ENCODE measurements at regions not wholly inside any gene's neighbourhood (a gene's known extent, or its start where the extent isn't known, plus 50 kb on each side); places are given as distances from the start of the nearest gene placed in this dataset.

DNA sequence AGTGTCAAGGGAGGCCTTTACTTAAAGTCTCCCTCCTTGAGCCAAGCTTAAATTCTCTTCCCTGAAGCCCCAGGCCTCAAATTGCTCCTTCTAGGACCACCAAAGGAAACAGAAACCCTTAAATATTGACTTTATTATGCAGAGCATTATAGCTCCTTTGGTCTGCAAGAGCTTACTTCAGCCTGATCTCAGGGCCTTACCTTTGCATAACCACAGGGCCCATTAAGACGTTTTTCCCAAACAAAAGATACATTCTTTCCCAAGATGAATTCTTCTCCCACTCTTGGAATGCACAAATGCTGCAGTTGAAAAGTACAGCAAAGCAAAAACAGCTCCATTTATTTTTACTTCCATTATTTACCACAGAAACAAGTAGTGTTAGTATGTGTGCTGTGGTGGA is 130.8 kb downstream of the B3GNT2 start:
- TF ChIP-seq ZNF133 (tag by site-specific recombination; IDR thresholded peaks at IDR 0.05) (no peak), ZNF121 (tag by site-specific recombination; IDR thresholded peaks at IDR 0.05) (no peak), SCRT1 (tag by site-specific recombination; IDR thresholded peaks at IDR 0.05; ENCODE audit: borderline replicate concordance) (no peak), ZNF274 (IDR thresholded peaks at IDR 0.05; ENCODE audit: low read length) (no peak), ZNF274 (tag by site-specific recombination; IDR thresholded peaks at IDR 0.05; ENCODE audit: borderline replicate concordance) (no peak), ZNF202 (tag by site-specific recombination; IDR thresholded peaks at IDR 0.05; ENCODE audit: borderline replicate concordance) (no peak), ZFP3 (tag by site-specific recombination; IDR thresholded peaks at IDR 0.05; ENCODE audit: low read depth) (no peak), MYNN (tag by site-specific recombination; IDR thresholded peaks at IDR 0.05; ENCODE audit: borderline replicate concordance) (no peak), ZNF596 (tag by site-specific recombination; IDR thresholded peaks at IDR 0.05) (no peak), ZNF174 (tag by site-specific recombination; IDR thresholded peaks at IDR 0.05) (no peak)
- TF ChIP-seq, protein P1, sequence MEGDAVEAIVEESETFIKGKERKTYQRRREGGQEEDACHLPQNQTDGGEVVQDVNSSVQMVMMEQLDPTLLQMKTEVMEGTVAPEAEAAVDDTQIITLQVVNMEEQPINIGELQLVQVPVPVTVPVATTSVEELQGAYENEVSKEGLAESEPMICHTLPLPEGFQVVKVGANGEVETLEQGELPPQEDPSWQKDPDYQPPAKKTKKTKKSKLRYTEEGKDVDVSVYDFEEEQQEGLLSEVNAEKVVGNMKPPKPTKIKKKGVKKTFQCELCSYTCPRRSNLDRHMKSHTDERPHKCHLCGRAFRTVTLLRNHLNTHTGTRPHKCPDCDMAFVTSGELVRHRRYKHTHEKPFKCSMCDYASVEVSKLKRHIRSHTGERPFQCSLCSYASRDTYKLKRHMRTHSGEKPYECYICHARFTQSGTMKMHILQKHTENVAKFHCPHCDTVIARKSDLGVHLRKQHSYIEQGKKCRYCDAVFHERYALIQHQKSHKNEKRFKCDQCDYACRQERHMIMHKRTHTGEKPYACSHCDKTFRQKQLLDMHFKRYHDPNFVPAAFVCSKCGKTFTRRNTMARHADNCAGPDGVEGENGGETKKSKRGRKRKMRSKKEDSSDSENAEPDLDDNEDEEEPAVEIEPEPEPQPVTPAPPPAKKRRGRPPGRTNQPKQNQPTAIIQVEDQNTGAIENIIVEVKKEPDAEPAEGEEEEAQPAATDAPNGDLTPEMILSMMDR (tag by site-specific recombination; IDR thresholded peaks at IDR 0.05), result no peak
- TF ChIP-seq, protein P2, sequence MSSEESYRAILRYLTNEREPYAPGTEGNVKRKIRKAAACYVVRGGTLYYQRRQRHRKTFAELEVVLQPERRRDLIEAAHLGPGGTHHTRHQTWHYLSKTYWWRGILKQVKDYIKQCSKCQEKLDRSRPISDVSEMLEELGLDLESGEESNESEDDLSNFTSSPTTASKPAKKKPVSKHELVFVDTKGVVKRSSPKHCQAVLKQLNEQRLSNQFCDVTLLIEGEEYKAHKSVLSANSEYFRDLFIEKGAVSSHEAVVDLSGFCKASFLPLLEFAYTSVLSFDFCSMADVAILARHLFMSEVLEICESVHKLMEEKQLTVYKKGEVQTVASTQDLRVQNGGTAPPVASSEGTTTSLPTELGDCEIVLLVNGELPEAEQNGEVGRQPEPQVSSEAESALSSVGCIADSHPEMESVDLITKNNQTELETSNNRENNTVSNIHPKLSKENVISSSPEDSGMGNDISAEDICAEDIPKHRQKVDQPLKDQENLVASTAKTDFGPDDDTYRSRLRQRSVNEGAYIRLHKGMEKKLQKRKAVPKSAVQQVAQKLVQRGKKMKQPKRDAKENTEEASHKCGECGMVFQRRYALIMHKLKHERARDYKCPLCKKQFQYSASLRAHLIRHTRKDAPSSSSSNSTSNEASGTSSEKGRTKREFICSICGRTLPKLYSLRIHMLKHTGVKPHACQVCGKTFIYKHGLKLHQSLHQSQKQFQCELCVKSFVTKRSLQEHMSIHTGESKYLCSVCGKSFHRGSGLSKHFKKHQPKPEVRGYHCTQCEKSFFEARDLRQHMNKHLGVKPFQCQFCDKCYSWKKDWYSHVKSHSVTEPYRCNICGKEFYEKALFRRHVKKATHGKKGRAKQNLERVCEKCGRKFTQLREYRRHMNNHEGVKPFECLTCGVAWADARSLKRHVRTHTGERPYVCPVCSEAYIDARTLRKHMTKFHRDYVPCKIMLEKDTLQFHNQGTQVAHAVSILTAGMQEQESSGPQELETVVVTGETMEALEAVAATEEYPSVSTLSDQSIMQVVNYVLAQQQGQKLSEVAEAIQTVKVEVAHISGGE (tag by site-specific recombination; conservative IDR thresholded peaks at IDR 0.05; ENCODE audit: low read depth), result no peak
- TF ChIP-seq, protein P3, sequence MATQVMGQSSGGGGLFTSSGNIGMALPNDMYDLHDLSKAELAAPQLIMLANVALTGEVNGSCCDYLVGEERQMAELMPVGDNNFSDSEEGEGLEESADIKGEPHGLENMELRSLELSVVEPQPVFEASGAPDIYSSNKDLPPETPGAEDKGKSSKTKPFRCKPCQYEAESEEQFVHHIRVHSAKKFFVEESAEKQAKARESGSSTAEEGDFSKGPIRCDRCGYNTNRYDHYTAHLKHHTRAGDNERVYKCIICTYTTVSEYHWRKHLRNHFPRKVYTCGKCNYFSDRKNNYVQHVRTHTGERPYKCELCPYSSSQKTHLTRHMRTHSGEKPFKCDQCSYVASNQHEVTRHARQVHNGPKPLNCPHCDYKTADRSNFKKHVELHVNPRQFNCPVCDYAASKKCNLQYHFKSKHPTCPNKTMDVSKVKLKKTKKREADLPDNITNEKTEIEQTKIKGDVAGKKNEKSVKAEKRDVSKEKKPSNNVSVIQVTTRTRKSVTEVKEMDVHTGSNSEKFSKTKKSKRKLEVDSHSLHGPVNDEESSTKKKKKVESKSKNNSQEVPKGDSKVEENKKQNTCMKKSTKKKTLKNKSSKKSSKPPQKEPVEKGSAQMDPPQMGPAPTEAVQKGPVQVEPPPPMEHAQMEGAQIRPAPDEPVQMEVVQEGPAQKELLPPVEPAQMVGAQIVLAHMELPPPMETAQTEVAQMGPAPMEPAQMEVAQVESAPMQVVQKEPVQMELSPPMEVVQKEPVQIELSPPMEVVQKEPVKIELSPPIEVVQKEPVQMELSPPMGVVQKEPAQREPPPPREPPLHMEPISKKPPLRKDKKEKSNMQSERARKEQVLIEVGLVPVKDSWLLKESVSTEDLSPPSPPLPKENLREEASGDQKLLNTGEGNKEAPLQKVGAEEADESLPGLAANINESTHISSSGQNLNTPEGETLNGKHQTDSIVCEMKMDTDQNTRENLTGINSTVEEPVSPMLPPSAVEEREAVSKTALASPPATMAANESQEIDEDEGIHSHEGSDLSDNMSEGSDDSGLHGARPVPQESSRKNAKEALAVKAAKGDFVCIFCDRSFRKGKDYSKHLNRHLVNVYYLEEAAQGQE (tag by site-specific recombination; IDR thresholded peaks at IDR 0.05), result no peak
- TF ChIP-seq, protein P4, sequence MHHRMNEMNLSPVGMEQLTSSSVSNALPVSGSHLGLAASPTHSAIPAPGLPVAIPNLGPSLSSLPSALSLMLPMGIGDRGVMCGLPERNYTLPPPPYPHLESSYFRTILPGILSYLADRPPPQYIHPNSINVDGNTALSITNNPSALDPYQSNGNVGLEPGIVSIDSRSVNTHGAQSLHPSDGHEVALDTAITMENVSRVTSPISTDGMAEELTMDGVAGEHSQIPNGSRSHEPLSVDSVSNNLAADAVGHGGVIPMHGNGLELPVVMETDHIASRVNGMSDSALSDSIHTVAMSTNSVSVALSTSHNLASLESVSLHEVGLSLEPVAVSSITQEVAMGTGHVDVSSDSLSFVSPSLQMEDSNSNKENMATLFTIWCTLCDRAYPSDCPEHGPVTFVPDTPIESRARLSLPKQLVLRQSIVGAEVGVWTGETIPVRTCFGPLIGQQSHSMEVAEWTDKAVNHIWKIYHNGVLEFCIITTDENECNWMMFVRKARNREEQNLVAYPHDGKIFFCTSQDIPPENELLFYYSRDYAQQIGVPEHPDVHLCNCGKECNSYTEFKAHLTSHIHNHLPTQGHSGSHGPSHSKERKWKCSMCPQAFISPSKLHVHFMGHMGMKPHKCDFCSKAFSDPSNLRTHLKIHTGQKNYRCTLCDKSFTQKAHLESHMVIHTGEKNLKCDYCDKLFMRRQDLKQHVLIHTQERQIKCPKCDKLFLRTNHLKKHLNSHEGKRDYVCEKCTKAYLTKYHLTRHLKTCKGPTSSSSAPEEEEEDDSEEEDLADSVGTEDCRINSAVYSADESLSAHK (tag by site-specific recombination; IDR thresholded peaks at IDR 0.05), result no peak
- TF ChIP-seq, protein P5, sequence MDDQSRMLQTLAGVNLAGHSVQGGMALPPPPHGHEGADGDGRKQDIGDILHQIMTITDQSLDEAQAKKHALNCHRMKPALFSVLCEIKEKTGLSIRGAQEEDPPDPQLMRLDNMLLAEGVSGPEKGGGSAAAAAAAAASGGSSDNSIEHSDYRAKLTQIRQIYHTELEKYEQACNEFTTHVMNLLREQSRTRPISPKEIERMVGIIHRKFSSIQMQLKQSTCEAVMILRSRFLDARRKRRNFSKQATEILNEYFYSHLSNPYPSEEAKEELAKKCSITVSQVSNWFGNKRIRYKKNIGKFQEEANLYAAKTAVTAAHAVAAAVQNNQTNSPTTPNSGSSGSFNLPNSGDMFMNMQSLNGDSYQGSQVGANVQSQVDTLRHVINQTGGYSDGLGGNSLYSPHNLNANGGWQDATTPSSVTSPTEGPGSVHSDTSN (CRISPR knock-in tag; IDR thresholded peaks at IDR 0.05), result no peak

Measured in HEK293 (cell line).